SH-SY5Y (cell line): ENCODE measurements at regions not wholly inside any gene's neighbourhood (a gene's known extent, or its start where the extent isn't known, plus 50 kb on each side); places are given as distances from the start of the nearest gene placed in this dataset.

Source experiments
- GATA2 ChIP-seq: IDR thresholded peaks from 2 replicates; pipeline ENCODE4 v1.6.1; 2011; ENCODE audit warnings: mild to moderate bottlenecking, low read depth, low read length
- GATA3 ChIP-seq: IDR thresholded peaks from 2 replicates; pipeline ENCODE4 v1.6.1; 2011; ENCODE audit warnings: low read depth, mild to moderate bottlenecking, low read length, moderate library complexity

DNA sequence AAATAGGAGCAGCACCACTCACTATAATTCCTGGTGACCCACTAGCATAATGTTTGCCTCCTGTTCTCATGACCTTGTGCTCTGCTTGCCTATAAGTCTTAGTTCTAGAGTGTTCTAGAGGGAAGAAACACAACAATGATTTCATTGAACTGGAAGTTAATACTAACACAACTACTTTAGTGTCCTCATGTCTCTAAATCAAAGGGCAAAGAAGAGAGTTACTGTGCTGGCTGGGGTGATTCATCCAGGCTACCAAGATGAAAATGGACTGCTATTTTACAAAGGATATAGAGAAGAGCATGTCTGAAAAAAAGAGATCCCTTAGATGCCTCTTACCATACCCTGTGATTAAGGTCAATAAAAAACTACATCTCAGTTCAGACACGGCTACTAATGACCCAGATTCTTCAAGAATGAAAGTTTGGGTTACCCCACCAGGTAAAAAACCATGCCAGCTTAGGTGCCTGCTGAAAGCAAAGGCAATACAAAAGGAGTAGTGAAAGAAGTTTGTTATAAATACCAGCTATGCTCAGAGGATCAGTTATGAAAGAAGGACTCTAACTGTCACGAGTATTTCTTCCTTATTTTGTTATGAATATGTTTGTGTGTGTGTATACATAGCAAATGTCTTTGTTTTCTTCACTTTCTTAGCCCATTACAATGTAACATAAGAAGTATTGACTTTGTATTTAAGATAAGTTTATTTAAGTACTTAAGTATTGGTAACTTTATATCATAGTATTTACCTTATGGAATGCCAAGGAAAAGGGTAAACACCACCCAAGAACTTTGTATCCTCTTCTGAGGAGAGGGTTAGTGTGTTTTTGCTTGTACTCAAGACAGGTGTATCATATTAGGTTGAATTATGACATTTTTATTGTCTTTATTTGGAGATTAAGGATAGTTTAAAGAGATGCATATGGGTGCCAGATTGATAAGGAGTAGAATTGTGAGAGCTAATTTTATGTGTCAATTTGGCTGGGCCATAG lies 314.1 kb upstream of the PTGER4 start:
- TF ChIP-seq GATA2 (no peak), GATA3 (no peak)
